IMR-90 (cell line): ENCODE measurements at regions not wholly inside any gene's neighbourhood (a gene's known extent, or its start where the extent isn't known, plus 50 kb on each side); places are given as distances from the start of the nearest gene placed in this dataset.

Source experiments
- POLR2A ChIP-seq: IDR thresholded peaks from 2 replicates; pipeline ENCODE4 v1.6.1; 2012; ENCODE audit warnings: mild to moderate bottlenecking, low read depth, low read length
- RAD21 ChIP-seq: IDR thresholded peaks from 2 replicates; pipeline ENCODE4 v1.6.1; 2012; ENCODE audit warnings: low read length, improper control_type of control experiment
- RFX5 ChIP-seq: IDR thresholded peaks from 2 replicates; pipeline ENCODE4 v1.8.0; 2012; ENCODE audit warnings: low read depth, mild to moderate bottlenecking, low read length, moderate library complexity
- TF ChIP-seq, protein P1 (sequence below): conservative IDR thresholded peaks from 2 replicates; pipeline ENCODE4 v1.5.1; 2012; ENCODE audit warnings: mild to moderate bottlenecking, low read depth, low read length, improper control_type of control experiment

DNA sequence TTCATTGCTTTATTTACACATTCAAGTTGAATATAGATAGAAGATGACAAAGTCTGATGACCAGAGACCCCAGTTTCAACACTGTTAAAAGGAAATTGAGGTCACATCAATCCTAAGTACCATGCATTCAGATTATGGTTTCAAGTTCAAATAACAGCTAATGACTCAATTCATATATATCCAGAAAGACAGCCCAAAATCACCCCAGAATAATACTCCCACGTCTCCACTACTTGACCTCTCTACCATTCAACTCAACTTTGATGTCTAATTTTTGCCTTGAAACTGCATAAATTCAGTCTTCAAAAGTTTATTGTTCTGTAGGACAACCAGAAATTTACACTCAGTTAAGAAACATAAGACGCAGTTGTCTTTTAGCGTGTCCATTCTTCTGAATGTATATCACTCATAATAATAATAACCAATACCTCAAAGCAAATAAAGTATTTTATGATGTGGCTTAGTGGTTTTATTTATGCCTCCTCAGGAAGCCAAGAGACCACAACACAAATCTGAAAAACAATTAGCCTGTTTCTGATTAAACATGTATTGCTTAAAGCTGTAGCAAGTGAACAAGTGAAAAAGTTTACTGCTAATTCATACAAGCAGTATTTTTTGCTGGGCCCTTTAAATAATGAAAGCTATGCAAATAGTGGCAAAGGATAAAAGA is 569.0 kb downstream of the LTN1 start:
- TF ChIP-seq, protein P1, sequence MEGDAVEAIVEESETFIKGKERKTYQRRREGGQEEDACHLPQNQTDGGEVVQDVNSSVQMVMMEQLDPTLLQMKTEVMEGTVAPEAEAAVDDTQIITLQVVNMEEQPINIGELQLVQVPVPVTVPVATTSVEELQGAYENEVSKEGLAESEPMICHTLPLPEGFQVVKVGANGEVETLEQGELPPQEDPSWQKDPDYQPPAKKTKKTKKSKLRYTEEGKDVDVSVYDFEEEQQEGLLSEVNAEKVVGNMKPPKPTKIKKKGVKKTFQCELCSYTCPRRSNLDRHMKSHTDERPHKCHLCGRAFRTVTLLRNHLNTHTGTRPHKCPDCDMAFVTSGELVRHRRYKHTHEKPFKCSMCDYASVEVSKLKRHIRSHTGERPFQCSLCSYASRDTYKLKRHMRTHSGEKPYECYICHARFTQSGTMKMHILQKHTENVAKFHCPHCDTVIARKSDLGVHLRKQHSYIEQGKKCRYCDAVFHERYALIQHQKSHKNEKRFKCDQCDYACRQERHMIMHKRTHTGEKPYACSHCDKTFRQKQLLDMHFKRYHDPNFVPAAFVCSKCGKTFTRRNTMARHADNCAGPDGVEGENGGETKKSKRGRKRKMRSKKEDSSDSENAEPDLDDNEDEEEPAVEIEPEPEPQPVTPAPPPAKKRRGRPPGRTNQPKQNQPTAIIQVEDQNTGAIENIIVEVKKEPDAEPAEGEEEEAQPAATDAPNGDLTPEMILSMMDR = no peak
- no peak for TF ChIP-seq RAD21
- TF ChIP-seq POLR2A = no peak
- no peak for TF ChIP-seq RFX5
